Thoracic aorta (tissue), 2 donors: ENCODE measurements at regions not wholly inside any gene's neighbourhood (a gene's known extent, or its start where the extent isn't known, plus 50 kb on each side); places are given as distances from the start of the nearest gene placed in this dataset.

Experiments
- ATAC-seq: fragments of 150-250 bp; one replicate; pipeline ENCODE4 v1.8.0; 2017; ENCODE audit warnings: low read depth; ENCODE audit not compliant: insufficient number of reproducible peaks, low FRiP score
- DNase-seq: peaks from one replicate; pipeline ENCODE4 v3.0.0-alpha.2; 2020; ENCODE audit warnings: low spot score
- H3K27ac ChIP-seq, 2 donors: fragments of 200-600 bp; sonication (generic); 1 replicate in 1 of 2; 2 replicates in 1 of 2; pipeline ENCODE4 v1.5.1; 2016; ENCODE audit warnings: mild to moderate bottlenecking in 2 of 2, moderate library complexity in 2 of 2
- H3K27me3 ChIP-seq: fragments of 200-600 bp; sonication (generic); replicated peaks from 2 replicates; pipeline ENCODE4 v1.6.0; 2016; ENCODE audit warnings: mild to moderate bottlenecking; ENCODE audit not compliant: insufficient read depth
- H3K36me3 ChIP-seq: fragments of 200-600 bp; sonication (generic); one replicate; pipeline ENCODE4 v1.5.1; 2016
- H3K4me1 ChIP-seq, 2 donors: fragments of 200-600 bp; sonication (generic); 1 replicate in 1 of 2; 2 replicates in 1 of 2; pipeline versions ENCODE4 v1.5.1 to v1.6.0; 2016; ENCODE audit warnings: low read depth in 2 of 2, mild to moderate bottlenecking in 1 of 2; ENCODE audit not compliant: control insufficient read depth in 1 of 2
- H3K4me3 ChIP-seq: fragments of 200-600 bp; sonication (generic); 2 replicates; pipeline ENCODE4 v1.5.1; 2016; ENCODE audit warnings: mild to moderate bottlenecking
- H3K9me3 ChIP-seq: fragments of 200-600 bp; sonication (generic); 2 replicates; pipeline ENCODE4 v1.5.1; 2016
- CTCF ChIP-seq: fragments of 200-600 bp; sonication (generic); IDR thresholded peaks from one replicate; pipeline ENCODE4 v1.5.1; 2019; ENCODE audit warnings: antibody characterized with exemption

GRCh38 chr9:82553654-82554366 lies 509.1 kb downstream of the RASEF start:
- H3K4me1 ChIP-seq: peaks cover 0 to 8% of the 10 kb centered on the region in 2 donors
- TF ChIP-seq CTCF: no peak
- H3K27ac ChIP-seq: no peak overlapping the region
- no peak overlapping the region for H3K4me3 ChIP-seq
- H3K27me3 ChIP-seq: no peaks in the 10 kb centered on the region
- no peaks in the 10 kb centered on the region for H3K36me3 ChIP-seq
- DNase-seq: no peak
- ATAC-seq: no peak
- no peaks in the 10 kb centered on the region for H3K9me3 ChIP-seq

GRCh38 chr9:82554381-82554780 lies 508.6 kb downstream of the RASEF start:
- H3K4me1 ChIP-seq: peaks cover 0 to 8% of the 10 kb centered on the region in 2 donors
- no peaks in the 10 kb centered on the region for H3K27me3 ChIP-seq
- TF ChIP-seq CTCF: no peak
- no peak for ATAC-seq
- no peaks in the 10 kb centered on the region for H3K9me3 ChIP-seq
- DNase-seq: no peak
- H3K27ac ChIP-seq: no peak overlapping the region
- H3K4me3 ChIP-seq: no peak overlapping the region
- H3K36me3 ChIP-seq: no peaks in the 10 kb centered on the region

GRCh38 chr9:82555031-82555430 lies 507.9 kb downstream of the RASEF start:
- Histone ChIP-seq H3K27me3 (no peaks in the 10 kb centered on the region), H3K9me3 (no peaks in the 10 kb centered on the region), H3K4me1 (peaks cover 0 to 8% of the 10 kb centered on the region in 2 donors), H3K27ac (no peak overlapping the region), H3K4me3 (no peak overlapping the region), H3K36me3 (no peaks in the 10 kb centered on the region)
- DNase-seq (no peak), ATAC-seq (no peak)
- TF ChIP-seq CTCF: no peak

GRCh38 chr9:82555431-82556051 lies 507.4 kb downstream of the RASEF start:
- no peak for DNase-seq
- no peak for ATAC-seq
- Histone ChIP-seq H3K27ac (no peak overlapping the region), H3K9me3 (no peaks in the 10 kb centered on the region), H3K36me3 (no peaks in the 10 kb centered on the region), H3K4me1 (peaks cover 0 to 8% of the 10 kb centered on the region in 2 donors), H3K27me3 (no peaks in the 10 kb centered on the region), H3K4me3 (no peak overlapping the region)
- no peak for TF ChIP-seq CTCF

GRCh38 chr9:82558346-82558745 lies 504.6 kb downstream of the RASEF start:
- Histone ChIP-seq H3K36me3 (no peaks in the 10 kb centered on the region), H3K9me3 (no peaks in the 10 kb centered on the region), H3K27me3 (no peaks in the 10 kb centered on the region), H3K4me1 (peaks cover 0 to 8% of the 10 kb centered on the region in 2 donors), H3K27ac (no peak overlapping the region), H3K4me3 (no peak overlapping the region)
- TF ChIP-seq CTCF: no peak
- no peak for ATAC-seq
- no peak for DNase-seq
